H9 (cell line): ENCODE measurements at regions not wholly inside any gene's neighbourhood (a gene's known extent, or its start where the extent isn't known, plus 50 kb on each side); places are given as distances from the start of the nearest gene placed in this dataset.

Source experiments
- DNase-seq: peaks from one replicate; pipeline ENCODE4 v3.0.0-alpha.2; 2017
- H2AFZ ChIP-seq: one replicate; pipeline ENCODE4 v1.6.1; 2013; ENCODE audit warnings: mild to moderate bottlenecking, low read length, control low read depth, moderate library complexity
- H2AK5ac ChIP-seq: 2 replicates; pipeline ENCODE4 v1.6.1; 2013; ENCODE audit warnings: low read length, control low read depth, mixed read lengths; ENCODE audit not compliant: insufficient read length
- H2BK120ac ChIP-seq: one replicate; pipeline ENCODE4 v1.6.1; 2013; ENCODE audit warnings: low read depth, mild to moderate bottlenecking, low read length, control low read depth, inconsistent platforms; ENCODE audit not compliant: poor library complexity, severe bottlenecking
- H2BK12ac ChIP-seq: 2 replicates; pipeline ENCODE4 v1.6.1; 2013; ENCODE audit warnings: low read length, control low read depth, mixed read lengths, low read depth; ENCODE audit not compliant: insufficient read length
- H2BK15ac ChIP-seq: 2 replicates; pipeline ENCODE4 v1.6.1; 2013; ENCODE audit warnings: low read depth, low read length, control low read depth
- H2BK20ac ChIP-seq: one replicate; pipeline ENCODE4 v1.6.1; 2013; ENCODE audit warnings: low read depth, mild to moderate bottlenecking, low read length, control low read depth, inconsistent platforms; ENCODE audit not compliant: poor library complexity, severe bottlenecking
- H2BK5ac ChIP-seq: 2 replicates; pipeline ENCODE4 v1.6.1; 2013; ENCODE audit warnings: low read length, control low read depth, mixed read lengths; ENCODE audit not compliant: insufficient read length
- H3K14ac ChIP-seq: 2 replicates; pipeline ENCODE4 v1.6.1; 2013; ENCODE audit warnings: low read length, control low read depth; ENCODE audit not compliant: insufficient read depth
- H3K18ac ChIP-seq: 2 replicates; pipeline ENCODE4 v1.6.1; 2013; ENCODE audit warnings: low read depth, mild to moderate bottlenecking, mixed read lengths, low read length, control low read depth; ENCODE audit not compliant: insufficient read length
- H3K23ac ChIP-seq: 2 replicates; pipeline ENCODE4 v1.6.1; 2013; ENCODE audit warnings: low read length, control low read depth, mixed read lengths, low read depth; ENCODE audit not compliant: insufficient read length
- H3K23me2 ChIP-seq: 2 replicates; pipeline ENCODE4 v1.6.1; 2013; ENCODE audit warnings: low read depth, mild to moderate bottlenecking, mixed read lengths, low read length, control low read depth; ENCODE audit not compliant: insufficient read length, poor library complexity, severe bottlenecking
- H3K27ac ChIP-seq: 2 replicates; pipeline ENCODE4 v1.5.1; 2013; ENCODE audit warnings: low read length, control low read depth, mixed read lengths, low read depth; ENCODE audit not compliant: insufficient read length
- H3K27me3 ChIP-seq: 2 replicates; pipeline ENCODE4 v1.6.1; 2013; ENCODE audit warnings: low read length, control low read depth, inconsistent platforms; ENCODE audit not compliant: insufficient read depth
- H3K4ac ChIP-seq: 2 replicates; pipeline ENCODE4 v1.6.1; 2013; ENCODE audit warnings: low read depth, mild to moderate bottlenecking, control low read depth, inconsistent platforms, low read length, moderate library complexity
- H3K4me1 ChIP-seq: 2 replicates; pipeline ENCODE4 v1.6.1; 2013; ENCODE audit warnings: low read length, control low read depth, inconsistent platforms; ENCODE audit not compliant: insufficient read depth
- H3K4me2 ChIP-seq: 2 replicates; pipeline ENCODE4 v1.6.1; 2013; ENCODE audit warnings: low read length, control low read depth, mixed read lengths; ENCODE audit not compliant: insufficient read length, insufficient read depth
- H3K56ac ChIP-seq: 2 replicates; pipeline ENCODE4 v1.6.1; 2013; ENCODE audit warnings: low read depth, mild to moderate bottlenecking, mixed read lengths, low read length, control low read depth; ENCODE audit not compliant: insufficient read length
- H3K79me1 ChIP-seq: 2 replicates; pipeline ENCODE4 v1.6.1; 2013; ENCODE audit warnings: low read depth, mild to moderate bottlenecking, moderate library complexity, low read length, control low read depth, inconsistent platforms; ENCODE audit not compliant: insufficient read depth, poor library complexity, severe bottlenecking
- H3K79me2 ChIP-seq: 2 replicates; pipeline ENCODE4 v1.6.1; 2013; ENCODE audit warnings: low read length, control low read depth, inconsistent platforms; ENCODE audit not compliant: insufficient read depth
- H3K9ac ChIP-seq: 2 replicates; pipeline ENCODE4 v1.6.1; 2013; ENCODE audit warnings: low read length, control low read depth, mixed read lengths; ENCODE audit not compliant: insufficient read length; ENCODE audit errors: extremely low read depth
- H3K9me3 ChIP-seq: one replicate; pipeline ENCODE4 v1.6.1; 2013; ENCODE audit warnings: low read depth, low read length, inconsistent platforms; ENCODE audit not compliant: control insufficient read depth
- H3T11ph ChIP-seq: one replicate; pipeline ENCODE4 v1.6.1; 2013; ENCODE audit warnings: mild to moderate bottlenecking, low read length, control low read depth, inconsistent platforms
- H4K20me1 ChIP-seq: one replicate; pipeline ENCODE4 v1.6.1; 2013; ENCODE audit not compliant: control insufficient read depth, insufficient read length, insufficient read depth
- H4K5ac ChIP-seq: 2 replicates; pipeline ENCODE4 v1.6.1; 2013; ENCODE audit warnings: low read depth, mild to moderate bottlenecking, mixed read lengths, low read length, control low read depth; ENCODE audit not compliant: insufficient read length
- H4K8ac ChIP-seq: replicated peaks from 2 replicates; pipeline ENCODE4 v1.6.1; 2013; ENCODE audit warnings: low read length, control low read depth, mixed read lengths, low read depth; ENCODE audit not compliant: insufficient read length
- H4K91ac ChIP-seq: 2 replicates; pipeline ENCODE4 v1.6.1; 2013; ENCODE audit warnings: low read depth, mild to moderate bottlenecking, moderate library complexity, mixed read lengths, low read length, control low read depth; ENCODE audit not compliant: insufficient read length
- H3K27ac Mint-ChIP-seq, 3 experiments: 2 replicates in 2 of 3; 3 replicates in 1 of 3; pipeline ENCODE4 v1.8.0; 2020 to 2021; ENCODE audit warnings: mixed read lengths in 3 of 3, mild to moderate bottlenecking in 1 of 3, moderate library complexity in 1 of 3
- H3K27me3 Mint-ChIP-seq: 2 replicates; pipeline ENCODE4 v1.8.0; 2021; ENCODE audit warnings: low read depth, mild to moderate bottlenecking, moderate library complexity, mixed read lengths
- H3K36me3 Mint-ChIP-seq, 3 experiments: 2 replicates in 2 of 3; 3 replicates in 1 of 3; pipeline ENCODE4 v1.8.0; 2020 to 2021; ENCODE audit warnings: low read depth in 3 of 3, mixed read lengths in 3 of 3; ENCODE audit not compliant: insufficient read depth in 1 of 3
- H3K4me1 Mint-ChIP-seq, 2 experiments: 2 replicates each; pipeline ENCODE4 v1.8.0; 2020; ENCODE audit warnings: mixed read lengths in 2 of 2
- H3K4me3 Mint-ChIP-seq, 2 experiments: 2 replicates in 1 of 2; 3 replicates in 1 of 2; pipeline ENCODE4 v1.8.0; 2020 to 2021; ENCODE audit warnings: mild to moderate bottlenecking in 2 of 2, mixed read lengths in 2 of 2, moderate library complexity in 1 of 2
- H3K9me3 Mint-ChIP-seq, 2 experiments: 2 replicates in 1 of 2; 3 replicates in 1 of 2; pipeline ENCODE4 v1.8.0; 2020; ENCODE audit warnings: mild to moderate bottlenecking in 2 of 2, mixed read lengths in 2 of 2, moderate library complexity in 1 of 2
- WGBS: extraction: QIAGEN DNeasy Blood & Tissue Kit; methylation state at CpG from one replicate; pipeline ENCODE4 v1.1.7; 2013; ENCODE audit warnings: missing lambda C conversion rate, low lambda C conversion rate, mixed read lengths; ENCODE audit not compliant: insufficient read length; ENCODE audit errors: extremely low coverage; 5-methylcytosine and 5-hydroxymethylcytosine counted together
- TF ChIP-seq, protein P1 (sequence below): fragments of 200-600 bp; sonication (generic); conservative IDR thresholded peaks from 3 replicates; pipeline ENCODE4 v1.8.0; 2021; ENCODE audit warnings: antibody characterized with exemption, mild to moderate bottlenecking

DNA sequence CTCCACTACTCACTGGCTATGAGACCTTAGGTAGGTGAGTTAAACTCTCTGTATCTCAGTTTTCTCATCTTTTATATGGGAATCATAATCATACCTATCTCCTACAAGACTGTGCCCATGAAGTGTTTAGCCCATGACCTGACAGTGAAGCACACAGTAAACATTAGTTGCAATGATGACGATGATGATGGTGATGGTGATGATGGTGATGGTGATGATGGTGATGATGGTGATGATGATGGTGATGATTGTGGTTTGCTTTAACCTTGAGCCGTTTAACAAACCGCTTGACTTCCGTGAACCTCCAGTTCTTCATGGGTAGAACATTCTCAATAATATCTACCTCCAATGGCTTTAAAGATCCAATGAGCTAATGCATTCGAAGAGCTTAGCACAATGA lies 220.2 kb upstream of the MVB12B start:
- Mint-ChIP-seq H3K27ac (no peak overlapping the region), H3K9me3 (peaks cover 1% of the 10 kb centered on the region in 2 experiments; a peak in 4 of 5 replicates), H3K4me3 (no peak overlapping the region), H3K36me3 (no peaks in the 10 kb centered on the region), H3K4me1 (peaks cover 6 to 7% of the 10 kb centered on the region in 2 experiments; a peak in 2 of 4 replicates), H3K27me3 (peaks cover 19% of the 10 kb centered on the region)
- Histone ChIP-seq H4K20me1 (no peaks in the 10 kb centered on the region), H2AFZ (no peak overlapping the region), H2BK20ac (no peak overlapping the region), H2BK15ac (no peak overlapping the region), H4K8ac (no peak overlapping the region), H3K79me2 (no peaks in the 10 kb centered on the region), H4K5ac (no peak overlapping the region), H3K9me3 (no peaks in the 10 kb centered on the region), H4K91ac (no peak overlapping the region), H2BK12ac (no peak overlapping the region), H3K27ac (no peak overlapping the region), H3T11ph (no peak overlapping the region), H2AK5ac (no peak overlapping the region), H3K4ac (no peak overlapping the region), H3K4me2 (no peak overlapping the region), H2BK5ac (no peak overlapping the region), H3K27me3 (no peaks in the 10 kb centered on the region; the same call in 1 of the 2 replicates), H3K56ac (no peak overlapping the region), H3K14ac (no peak overlapping the region), H3K79me1 (no peaks in the 10 kb centered on the region), H2BK120ac (no peak overlapping the region), H3K18ac (no peak overlapping the region), H3K9ac (no peak overlapping the region), H3K23ac (no peak overlapping the region), H3K4me1 (no peaks in the 10 kb centered on the region), H3K23me2 (no peaks in the 10 kb centered on the region)
- no CpG with 5 or more reads among the region's 5 CpGs for WGBS
- no peak for DNase-seq
- TF ChIP-seq, protein P1, sequence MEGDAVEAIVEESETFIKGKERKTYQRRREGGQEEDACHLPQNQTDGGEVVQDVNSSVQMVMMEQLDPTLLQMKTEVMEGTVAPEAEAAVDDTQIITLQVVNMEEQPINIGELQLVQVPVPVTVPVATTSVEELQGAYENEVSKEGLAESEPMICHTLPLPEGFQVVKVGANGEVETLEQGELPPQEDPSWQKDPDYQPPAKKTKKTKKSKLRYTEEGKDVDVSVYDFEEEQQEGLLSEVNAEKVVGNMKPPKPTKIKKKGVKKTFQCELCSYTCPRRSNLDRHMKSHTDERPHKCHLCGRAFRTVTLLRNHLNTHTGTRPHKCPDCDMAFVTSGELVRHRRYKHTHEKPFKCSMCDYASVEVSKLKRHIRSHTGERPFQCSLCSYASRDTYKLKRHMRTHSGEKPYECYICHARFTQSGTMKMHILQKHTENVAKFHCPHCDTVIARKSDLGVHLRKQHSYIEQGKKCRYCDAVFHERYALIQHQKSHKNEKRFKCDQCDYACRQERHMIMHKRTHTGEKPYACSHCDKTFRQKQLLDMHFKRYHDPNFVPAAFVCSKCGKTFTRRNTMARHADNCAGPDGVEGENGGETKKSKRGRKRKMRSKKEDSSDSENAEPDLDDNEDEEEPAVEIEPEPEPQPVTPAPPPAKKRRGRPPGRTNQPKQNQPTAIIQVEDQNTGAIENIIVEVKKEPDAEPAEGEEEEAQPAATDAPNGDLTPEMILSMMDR: no peak
